ENCODE measurements at regions not wholly inside any gene's neighbourhood (a gene's known extent, or its start where the extent isn't known, plus 50 kb on each side); places are given as distances from the start of the nearest gene placed in this dataset.
"Not testable (repeated sequence)": the region's sequence is repeated elsewhere in the genome, so short reads cannot be mapped to it uniquely, and the experiment has no call there.

DNA sequence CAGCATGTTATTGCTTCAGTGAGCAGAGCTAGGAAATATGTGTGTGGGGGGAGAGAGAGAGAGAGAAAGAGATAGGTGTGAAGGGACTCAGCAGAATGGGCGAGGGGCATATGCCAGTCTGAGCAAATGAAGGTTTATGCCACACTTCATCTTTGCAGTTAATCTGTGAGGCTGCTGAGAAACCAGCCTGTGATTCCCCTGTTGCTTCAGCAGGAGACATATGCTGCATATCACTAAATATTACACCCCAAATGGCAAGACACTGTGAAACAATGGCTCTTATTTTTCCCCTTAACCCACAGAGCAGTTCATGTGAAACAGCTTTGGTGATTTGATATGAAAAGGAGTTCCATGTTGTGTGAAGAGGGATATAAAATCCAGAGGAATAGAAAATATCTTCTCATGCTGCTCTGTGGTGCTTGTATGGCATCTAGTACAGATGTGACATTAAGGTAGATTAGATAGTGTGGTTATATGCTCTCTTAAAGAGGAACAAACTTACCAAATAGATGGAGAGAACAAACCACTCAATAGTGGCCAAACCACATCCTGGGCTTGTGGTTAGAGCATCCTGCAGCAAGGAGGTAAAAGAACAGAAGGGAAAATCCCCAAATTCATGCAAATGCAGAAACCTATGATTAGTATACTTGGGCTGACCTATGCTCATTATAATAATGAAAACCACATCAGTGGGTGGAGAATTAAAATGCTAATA lies 864.2 kb downstream of the FAM181B start:
- DNase-seq, result peak; percentile 85 to 89

GRCh38 chr11:81866896-81867295 lies 866.8 kb downstream of the FAM181B start:
- DNase-seq, result no peak

DNA sequence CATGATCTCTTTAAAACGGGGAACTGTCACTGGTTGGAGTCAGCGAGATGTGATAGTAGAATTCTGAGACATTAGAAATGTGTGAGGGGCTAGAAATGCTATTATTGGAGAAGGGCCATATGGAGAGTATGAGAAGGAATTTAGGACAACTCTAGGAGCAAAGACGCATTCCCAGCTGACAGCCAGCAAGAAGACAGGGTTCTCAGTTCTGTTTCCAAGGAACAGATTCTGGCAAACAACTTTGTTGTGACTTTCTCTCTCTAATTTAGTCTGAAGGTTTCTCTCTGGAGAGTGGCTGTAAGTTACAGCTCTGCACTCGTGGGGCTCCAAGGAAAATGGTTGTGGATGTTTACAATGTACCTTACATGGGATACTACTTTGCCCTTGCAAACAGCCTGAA lies 876.3 kb downstream of the FAM181B start:
- DNase-seq, result no peak

GRCh38 chr11:81853791-81854190 lies 879.9 kb downstream of the FAM181B start:
- DNase-seq, result no peak

- no peak for DNase-seq
Observed at GRCh38 chr11:81852896-81853295, 880.8 kb downstream of the FAM181B start.

DNA sequence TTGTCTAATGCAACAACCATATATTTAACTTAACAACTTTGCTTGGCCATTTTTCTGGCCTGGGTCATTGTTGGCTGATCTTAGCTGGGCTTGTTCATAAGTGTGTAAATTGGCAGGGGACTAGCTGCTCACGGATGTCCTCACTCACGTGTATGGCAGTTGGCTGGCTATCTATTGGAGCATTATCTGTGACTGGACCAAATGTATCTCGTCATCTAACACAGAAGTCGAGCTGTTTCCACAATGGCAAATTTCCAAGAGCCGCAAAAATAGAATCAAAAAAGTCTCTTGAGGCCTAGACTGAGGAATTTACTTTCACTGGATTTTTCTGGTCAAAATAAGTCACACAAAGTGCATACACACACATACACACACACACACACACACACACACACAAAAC lies 893.3 kb downstream of the FAM181B start:
- no peak for DNase-seq

DNA sequence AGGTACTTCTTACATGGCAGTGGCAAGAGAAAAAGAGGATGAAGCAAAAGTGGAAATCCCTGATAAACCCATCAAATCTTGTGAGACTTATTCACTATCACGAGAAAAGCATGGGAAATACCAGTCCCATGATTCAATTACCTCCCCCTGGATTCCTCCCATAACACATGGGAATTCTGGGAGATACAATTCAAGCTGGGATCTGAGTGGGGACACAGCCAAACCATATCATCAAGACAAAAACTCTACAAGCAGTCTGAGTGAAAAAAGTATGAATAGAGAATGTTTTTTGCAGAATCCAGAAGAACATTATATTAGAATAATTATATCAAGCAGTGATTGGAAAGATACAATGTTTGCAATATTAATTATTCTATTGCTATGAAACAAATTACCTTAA lies 893.7 kb downstream of the FAM181B start:
- DNase-seq, result no peak

- no peak for DNase-seq
Observed at GRCh38 chr11:81839016-81839415, 894.6 kb downstream of the FAM181B start.

- DNase-seq, result no peak
Observed at GRCh38 chr11:81829976-81830375, 903.7 kb downstream of the FAM181B start.

- DNase-seq, result no peak
Observed at GRCh38 chr11:81825346-81825745, 908.3 kb downstream of the FAM181B start.

DNA sequence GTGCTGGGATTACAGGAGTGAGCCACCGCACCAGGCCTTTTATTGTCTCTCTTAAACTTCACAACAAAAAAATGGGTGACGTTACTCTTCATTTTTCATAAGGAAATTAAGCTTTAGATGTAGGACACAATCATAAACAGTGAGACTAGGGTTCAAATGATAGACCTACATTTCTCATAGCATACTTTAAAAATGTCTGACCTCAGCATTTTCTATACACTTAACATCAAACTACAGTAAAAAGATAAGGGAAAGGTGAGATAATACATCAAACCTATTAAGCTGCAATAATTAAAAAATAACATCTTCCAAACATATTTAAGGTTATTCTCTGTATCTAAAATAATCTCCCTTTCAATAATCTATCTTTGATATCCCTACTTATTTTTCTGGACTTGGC lies 914.2 kb downstream of the FAM181B start:
- DNase-seq, result no peak

DNA sequence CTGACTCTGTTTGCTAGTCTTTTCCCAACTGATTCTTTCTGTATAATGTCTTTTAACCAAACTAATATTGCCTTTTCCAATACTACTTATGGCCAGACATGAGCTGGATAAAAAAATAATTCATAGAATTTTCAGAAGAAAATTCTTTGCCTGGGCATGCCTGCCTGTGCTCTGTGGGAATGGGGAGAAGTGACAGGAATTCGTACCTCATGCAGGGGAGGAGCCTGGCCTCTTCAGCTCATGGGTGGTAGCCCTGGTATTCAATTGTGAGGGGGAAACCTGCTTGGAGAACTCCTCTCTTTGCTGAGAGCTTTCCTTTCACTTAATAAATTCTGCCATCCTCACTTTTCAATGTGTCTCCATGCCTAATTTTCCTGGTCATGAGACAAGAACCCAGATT lies 928.8 kb downstream of the FAM181B start:
- no peak for DNase-seq

DNA sequence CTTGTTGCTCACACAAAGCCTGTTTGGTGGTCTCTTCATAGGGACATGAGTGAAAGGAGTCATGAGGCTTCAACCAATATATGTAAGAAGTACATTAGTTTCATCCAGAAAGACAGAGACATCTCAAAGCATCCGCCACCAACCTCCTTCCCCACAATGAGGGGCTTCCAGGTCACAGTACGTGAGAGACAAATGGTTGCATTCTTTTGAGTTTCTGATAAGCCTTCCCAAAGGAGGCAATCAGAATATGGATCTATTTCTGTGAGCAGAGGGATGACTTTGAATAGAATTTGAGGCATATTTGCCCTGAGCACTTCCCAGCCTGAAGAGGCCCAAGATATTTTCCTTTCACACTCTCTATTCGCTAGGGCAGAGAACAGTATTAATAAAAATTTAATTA lies 931.1 kb downstream of the FAM181B start:
- no peak for DNase-seq

DNA sequence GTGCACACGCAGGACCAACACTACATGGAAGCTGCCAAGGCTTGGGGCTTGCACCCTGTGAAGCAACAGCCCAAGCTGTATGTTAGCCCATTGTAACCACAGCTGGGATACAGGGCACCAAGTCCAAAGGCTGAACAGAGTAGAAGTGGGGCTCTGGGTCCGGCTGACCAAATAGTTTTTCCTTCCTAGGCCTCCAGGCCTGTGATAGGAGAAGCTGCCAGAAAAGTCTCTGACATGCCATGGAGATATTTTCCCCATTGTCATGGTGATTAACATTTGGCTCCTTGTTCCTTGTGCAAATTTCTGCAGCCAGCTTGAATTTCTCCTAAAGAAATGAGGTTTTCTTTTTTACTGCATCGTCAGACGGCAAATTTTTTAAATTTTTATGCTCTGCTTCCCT lies 941.2 kb downstream of the FAM181B start:
- DNase-seq, result no peak

- DNase-seq, result peak in 1 of 2 donors; percentile 57
Observed at GRCh38 chr11:81787584-81788049, 946.0 kb downstream of the FAM181B start.

DNA sequence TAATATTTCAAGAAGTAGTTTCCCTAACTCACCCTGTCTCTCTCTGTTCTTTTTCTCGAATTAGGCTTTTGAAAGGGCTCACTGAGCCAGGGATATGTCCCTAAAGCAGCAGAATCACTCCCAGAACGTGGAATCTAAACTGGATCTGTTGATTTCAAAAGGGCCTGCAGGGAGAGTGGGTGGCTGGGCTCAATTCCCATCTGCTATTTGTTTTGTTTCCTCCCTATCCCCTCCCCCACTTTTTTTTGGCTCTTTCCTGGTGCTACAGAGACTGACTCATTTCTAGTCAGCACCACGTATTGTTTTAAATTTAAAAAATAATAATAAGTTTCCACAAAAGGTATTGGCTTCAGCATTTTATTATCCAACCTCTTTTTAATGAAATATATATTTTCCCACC lies 961.5 kb downstream of the FAM181B start:
- no peak for DNase-seq

- DNase-seq, result not testable (repeated sequence)
Observed at GRCh38 chr11:81769906-81770305, 963.8 kb downstream of the FAM181B start.

- DNase-seq, result no peak
Observed at GRCh38 chr11:81756864-81757595, 976.6 kb downstream of the FAM181B start.

DNA sequence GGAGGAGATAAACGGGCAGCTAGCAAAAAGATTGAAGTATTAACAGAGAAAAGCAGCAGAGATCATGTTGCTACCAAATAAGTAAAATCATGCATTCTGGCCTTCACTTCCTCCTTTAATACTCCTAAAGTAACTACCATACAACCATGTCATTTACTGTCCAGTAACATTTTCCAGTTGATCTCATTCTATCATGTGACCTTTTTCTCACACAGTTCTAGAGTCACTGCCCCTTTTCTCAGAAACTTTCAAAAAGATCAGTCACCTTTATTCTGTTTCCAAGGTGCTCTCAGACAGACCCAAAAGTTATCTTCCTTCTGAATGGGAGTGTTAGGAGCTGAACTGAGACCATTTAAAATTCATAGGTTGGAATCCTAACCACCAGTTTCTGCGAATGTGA lies 984.4 kb downstream of the FAM181B start:
- no peak for DNase-seq

- no peak for DNase-seq
Observed at GRCh38 chr11:81744336-81745116, 989.1 kb downstream of the FAM181B start.

DNA sequence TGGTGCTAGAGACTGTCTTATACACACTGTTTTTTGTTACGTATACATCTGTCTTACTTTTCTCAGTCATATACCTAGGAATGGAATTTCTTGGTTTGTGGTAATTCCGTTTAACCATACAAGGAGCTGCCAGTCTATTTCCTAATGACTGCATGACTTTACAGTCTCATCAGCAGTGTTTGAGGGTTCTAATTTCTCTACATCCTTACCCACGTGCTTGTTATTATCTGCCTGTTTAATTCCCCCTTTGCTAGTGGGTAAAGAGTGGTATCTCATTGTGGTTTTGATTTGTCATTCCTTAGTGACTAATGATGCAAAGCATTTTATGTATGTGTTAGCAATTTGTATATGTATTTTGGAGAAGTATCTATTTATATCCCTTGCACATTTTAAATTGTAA lies 1008.0 kb downstream of the FAM181B start:
- DNase-seq, result no peak

- DNase-seq, result no peak
Observed at GRCh38 chr11:81717695-81718094, 1016.0 kb downstream of the FAM181B start.

GRCh38 chr11:81707881-81708280 lies 1025.8 kb downstream of the FAM181B start:
- DNase-seq, result no peak

- DNase-seq, result no peak
Observed at GRCh38 chr11:81705283-81705682, 1028.4 kb downstream of the FAM181B start.

All from CD4-positive, alpha-beta T cell treated with Interleukin-4 for 1 hour (primary cell).